ENCODE measurements at regions not wholly inside any gene's neighbourhood (a gene's known extent, or its start where the extent isn't known, plus 50 kb on each side); places are given as distances from the start of the nearest gene placed in this dataset.

DNA sequence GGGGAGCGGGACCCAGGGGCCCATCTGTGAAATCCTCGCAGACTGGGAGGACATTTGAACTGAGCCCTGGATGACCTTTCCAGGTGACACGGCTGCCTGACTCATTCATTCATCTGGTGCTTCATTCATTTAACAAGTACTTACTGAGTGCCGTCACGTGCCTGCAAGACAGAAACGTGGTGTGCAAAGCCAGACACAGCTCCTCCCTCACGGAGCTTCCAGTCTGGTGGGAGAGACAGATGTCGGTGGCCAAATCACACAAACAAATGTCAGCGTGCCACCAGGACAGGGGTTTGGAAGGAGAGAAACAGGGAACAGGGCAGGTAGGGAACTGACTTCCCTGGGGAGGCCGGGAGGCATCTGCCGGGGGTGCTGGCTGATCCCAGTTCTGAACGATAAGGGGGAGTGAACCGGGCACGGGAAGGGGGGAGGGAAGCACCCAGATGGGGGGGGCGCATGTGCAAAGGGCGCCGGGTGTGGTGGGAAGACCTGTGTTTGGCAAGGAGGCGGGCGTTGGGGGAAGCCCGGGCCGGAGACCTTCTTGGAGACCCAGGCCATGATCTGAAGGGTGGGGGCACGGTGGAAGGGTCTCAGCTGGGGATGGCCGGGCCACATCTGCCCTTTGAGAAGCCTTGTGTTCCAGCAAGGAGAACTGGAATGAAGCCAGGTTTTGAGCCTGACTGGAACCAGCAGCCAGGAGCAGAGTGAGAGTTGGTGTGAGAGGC is 93.6 kb upstream of the CIBAR2 start:
- intact Hi-C loops (cut with DNase I) = no loop called here
- Histone ChIP-seq H3K27ac (peak overlapping the region; percentile 54), H3K27me3 (no peaks in the 10 kb centered on the region), H3K4me3 (no peak overlapping the region), H3K4me1 (peaks cover 48% of the 10 kb centered on the region), H3K9me3 (no peaks in the 10 kb centered on the region), H3K36me3 (no peaks in the 10 kb centered on the region)
- TF ChIP-seq POLR2A (IDR thresholded peaks at IDR 0.05) (no peak), POLR2AphosphoS5 (IDR thresholded peaks at IDR 0.05; ENCODE audit: insufficient read depth in 1 of 2, low read depth in 1 of 2) (no peak)
- TF ChIP-seq, protein P1, sequence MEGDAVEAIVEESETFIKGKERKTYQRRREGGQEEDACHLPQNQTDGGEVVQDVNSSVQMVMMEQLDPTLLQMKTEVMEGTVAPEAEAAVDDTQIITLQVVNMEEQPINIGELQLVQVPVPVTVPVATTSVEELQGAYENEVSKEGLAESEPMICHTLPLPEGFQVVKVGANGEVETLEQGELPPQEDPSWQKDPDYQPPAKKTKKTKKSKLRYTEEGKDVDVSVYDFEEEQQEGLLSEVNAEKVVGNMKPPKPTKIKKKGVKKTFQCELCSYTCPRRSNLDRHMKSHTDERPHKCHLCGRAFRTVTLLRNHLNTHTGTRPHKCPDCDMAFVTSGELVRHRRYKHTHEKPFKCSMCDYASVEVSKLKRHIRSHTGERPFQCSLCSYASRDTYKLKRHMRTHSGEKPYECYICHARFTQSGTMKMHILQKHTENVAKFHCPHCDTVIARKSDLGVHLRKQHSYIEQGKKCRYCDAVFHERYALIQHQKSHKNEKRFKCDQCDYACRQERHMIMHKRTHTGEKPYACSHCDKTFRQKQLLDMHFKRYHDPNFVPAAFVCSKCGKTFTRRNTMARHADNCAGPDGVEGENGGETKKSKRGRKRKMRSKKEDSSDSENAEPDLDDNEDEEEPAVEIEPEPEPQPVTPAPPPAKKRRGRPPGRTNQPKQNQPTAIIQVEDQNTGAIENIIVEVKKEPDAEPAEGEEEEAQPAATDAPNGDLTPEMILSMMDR (IDR thresholded peaks at IDR 0.05) = no peak
- no peak for DNase-seq (ENCODE audit: extremely low spot score in 2 of 2)

DNA sequence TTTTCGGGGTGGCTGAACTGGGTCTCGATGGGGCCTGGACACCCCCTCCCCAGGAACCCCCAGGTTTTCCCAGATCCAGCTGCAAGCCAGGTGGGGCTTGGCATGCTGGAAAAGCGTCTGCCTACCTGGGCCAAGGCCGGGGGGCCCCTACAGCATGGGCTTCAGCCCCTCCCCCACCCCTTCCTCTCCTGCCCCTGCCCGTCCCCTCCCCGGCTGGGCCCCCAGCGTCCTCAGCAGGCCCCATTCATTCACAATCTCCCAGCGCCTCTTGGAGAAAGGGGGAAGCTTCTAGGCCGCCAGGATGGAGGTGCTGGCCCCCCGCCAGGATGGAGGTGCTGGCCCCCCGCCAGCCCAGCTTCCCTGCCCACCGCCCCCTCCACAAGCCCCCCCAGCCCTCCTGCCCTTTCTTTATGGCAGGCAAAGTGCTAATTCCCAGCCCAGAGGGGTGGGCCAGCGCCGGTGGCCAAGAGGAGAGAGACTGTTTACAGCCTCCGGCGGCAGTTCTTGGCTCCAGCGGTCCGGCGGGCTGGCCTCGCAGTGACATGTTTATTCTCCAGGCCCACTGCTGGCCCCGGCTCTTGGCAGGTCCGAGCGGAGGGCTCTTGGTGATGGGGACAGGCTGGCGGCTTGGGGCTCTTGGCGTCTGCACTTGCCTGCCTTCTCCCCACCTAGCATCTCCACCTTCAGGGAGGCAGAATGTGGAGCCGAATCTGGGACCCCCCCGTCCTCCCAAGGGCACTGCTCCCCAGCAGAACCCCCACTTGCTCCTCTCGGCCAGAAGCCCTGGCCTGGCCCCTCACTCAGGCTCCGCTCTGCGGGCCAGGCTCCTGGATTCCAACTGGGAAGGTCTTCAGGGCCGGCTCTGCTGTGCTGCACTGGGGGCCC is 94.4 kb upstream of the CIBAR2 start:
- no peak for DNase-seq (ENCODE audit: extremely low spot score in 2 of 2)
- Histone ChIP-seq H3K9me3 (no peaks in the 10 kb centered on the region), H3K36me3 (no peaks in the 10 kb centered on the region), H3K27ac (peak overlapping the region; percentile 54), H3K27me3 (no peaks in the 10 kb centered on the region), H3K4me1 (peaks cover 52% of the 10 kb centered on the region), H3K4me3 (peak overlapping the region in 1 of 2 donors; percentile 16)
- intact Hi-C loops (cut with DNase I) = no loop called here
- no peak for TF ChIP-seq POLR2A (IDR thresholded peaks at IDR 0.05)
- peak in 1 of 2 donors; percentile 28 for TF ChIP-seq POLR2AphosphoS5 (IDR thresholded peaks at IDR 0.05; ENCODE audit: insufficient read depth in 1 of 2, low read depth in 1 of 2)

- intact Hi-C loops (cut with DNase I) = no loop called here
- DNase-seq (ENCODE audit: extremely low spot score in 2 of 2) = no peak
- peaks cover 44% of the 10 kb centered on the region for H3K4me1 ChIP-seq
Observed at GRCh38 chr16:85207357-85207921, 95.2 kb upstream of the CIBAR2 start.

DNA sequence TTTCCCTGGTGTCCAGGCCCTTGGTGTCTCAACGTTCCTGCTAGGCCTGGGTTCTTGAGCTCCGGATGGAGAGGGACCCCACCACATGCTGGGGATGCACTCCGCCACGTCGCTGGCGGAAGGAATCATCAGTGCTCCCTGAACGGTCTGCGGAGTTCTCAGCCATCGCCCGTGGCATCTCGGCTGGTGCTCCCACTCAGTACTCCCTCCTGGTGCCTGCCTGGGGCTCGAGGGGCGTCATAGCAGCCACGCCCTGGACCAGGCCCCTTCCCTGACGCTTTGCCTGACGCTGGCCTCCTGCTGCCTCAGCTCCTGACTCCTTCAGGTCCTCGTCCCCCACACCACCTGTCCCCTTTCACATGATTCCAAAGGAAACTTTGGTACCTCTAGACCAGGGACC is 95.9 kb upstream of the CIBAR2 start:
- H3K4me1 ChIP-seq = peaks cover 38% of the 10 kb centered on the region
- no peak overlapping the region for H3K27ac ChIP-seq
- DNase-seq (ENCODE audit: extremely low spot score in 2 of 2) = no peak

More at GRCh38 chr16:85207357-85207921, 95.2 kb upstream of the CIBAR2 start:
- no peaks in the 10 kb centered on the region for H3K9me3 ChIP-seq
- H3K36me3 ChIP-seq = no peaks in the 10 kb centered on the region
- H3K4me3 ChIP-seq = no peak overlapping the region
- H3K27me3 ChIP-seq = no peaks in the 10 kb centered on the region
- H3K27ac ChIP-seq = peak overlapping the region; percentile 54
- TF ChIP-seq POLR2A (IDR thresholded peaks at IDR 0.05) (no peak), POLR2AphosphoS5 (IDR thresholded peaks at IDR 0.05; ENCODE audit: insufficient read depth in 1 of 2, low read depth in 1 of 2) (no peak)
- TF ChIP-seq, protein P1 (IDR thresholded peaks at IDR 0.05) = no peak

More for the DNA sequence above, 95.9 kb upstream of the CIBAR2 start:
- intact Hi-C loops (cut with DNase I) = no loop called here
- no peaks in the 10 kb centered on the region for H3K27me3 ChIP-seq
- H3K36me3 ChIP-seq = no peaks in the 10 kb centered on the region
- TF ChIP-seq, protein P1 (IDR thresholded peaks at IDR 0.05) = no peak
- no peak for TF ChIP-seq POLR2A (IDR thresholded peaks at IDR 0.05)
- TF ChIP-seq POLR2AphosphoS5 (IDR thresholded peaks at IDR 0.05; ENCODE audit: insufficient read depth in 1 of 2, low read depth in 1 of 2) = no peak
- H3K4me3 ChIP-seq = no peak overlapping the region
- H3K9me3 ChIP-seq = no peaks in the 10 kb centered on the region

Measured in vagina (tissue), 2 donors.